Nucleus accumbens (tissue), 56 donors: ENCODE measurements at regions not wholly inside any gene's neighbourhood (a gene's known extent, or its start where the extent isn't known, plus 50 kb on each side); places are given as distances from the start of the nearest gene placed in this dataset.

ENCODE experiments used
- DNase-seq, 56 donors: peaks; one replicate each; lab custom pipeline; 2025; lab: John Stamatoyannopoulos, UW

- DNase-seq, result no peak
These were observed 258.3 kb upstream of the TCF21 start for GRCh38 chr6:133630651-133631050.

GRCh38 chr6:133631421-133631820 lies 257.5 kb upstream of the TCF21 start:
- DNase-seq, result no peak

- DNase-seq, result no peak
These were observed 256.7 kb upstream of the TCF21 start for GRCh38 chr6:133632206-133632605.

GRCh38 chr6:133632906-133633305 lies 256.0 kb upstream of the TCF21 start:
- DNase-seq, result no peak

GRCh38 chr6:133634474-133634873 lies 254.4 kb upstream of the TCF21 start:
- no peak for DNase-seq

- DNase-seq, result no peak
These were observed 253.5 kb upstream of the TCF21 start for GRCh38 chr6:133635447-133635846.

GRCh38 chr6:133637436-133637835 lies 251.5 kb upstream of the TCF21 start:
- no peak for DNase-seq

GRCh38 chr6:133637874-133638273 lies 251.0 kb upstream of the TCF21 start:
- DNase-seq, result no peak

- no peak for DNase-seq
These were observed 247.8 kb upstream of the TCF21 start for GRCh38 chr6:133641104-133641503.

GRCh38 chr6:133644548-133644891 lies 244.4 kb upstream of the TCF21 start:
- no peak for DNase-seq

- DNase-seq, result no peak
These were observed 243.9 kb upstream of the TCF21 start for GRCh38 chr6:133644892-133645619.

- no peak for DNase-seq
These were observed 242.8 kb upstream of the TCF21 start for GRCh38 chr6:133645966-133646740.

GRCh38 chr6:133648581-133648980 lies 240.3 kb upstream of the TCF21 start:
- DNase-seq, result no peak

GRCh38 chr6:133671376-133671775 lies 217.5 kb upstream of the TCF21 start:
- no peak for DNase-seq

GRCh38 chr6:133673056-133673455 lies 215.9 kb upstream of the TCF21 start:
- no peak for DNase-seq

- no peak for DNase-seq
These were observed 214.3 kb upstream of the TCF21 start for GRCh38 chr6:133674661-133675060.

- no peak for DNase-seq
These were observed 207.9 kb upstream of the TCF21 start for GRCh38 chr6:133680994-133681393.

- no peak for DNase-seq
These were observed 207.0 kb upstream of the TCF21 start for GRCh38 chr6:133681891-133682290.

- no peak for DNase-seq
These were observed 206.2 kb upstream of the TCF21 start for GRCh38 chr6:133682506-133683307.

GRCh38 chr6:133683308-133683580 lies 205.7 kb upstream of the TCF21 start:
- no peak for DNase-seq

- DNase-seq, result no peak
These were observed 205.3 kb upstream of the TCF21 start for GRCh38 chr6:133683606-133684005.
